Activated T-helper 1 cell treated with anti-CD3 and anti-CD28 coated beads, Interleukin-12 subunit alpha, Interleukin-12 subunit beta, Interleukin-2, Interleukin-4 antibody, amounts not matched to agents 30 ng/mL and 10 ng/mL and 1 ng/mL, durations not matched to agents 14 hours and 24 hours and 36 hours (primary cell): ENCODE measurements at regions not wholly inside any gene's neighbourhood (a gene's known extent, or its start where the extent isn't known, plus 50 kb on each side); places are given as distances from the start of the nearest gene placed in this dataset.

ENCODE experiments used
- DNase-seq: peaks from one replicate; pipeline ENCODE4 v3.0.0; 2021; ENCODE audit warnings: low spot score
- H3K27ac Mint-ChIP-seq: one replicate; pipeline ENCODE4 v1.8.0; 2021; ENCODE audit warnings: mild to moderate bottlenecking, mixed read lengths
- H3K27me3 Mint-ChIP-seq: one replicate; pipeline ENCODE4 v1.8.0; 2022; ENCODE audit warnings: mild to moderate bottlenecking, moderate library complexity, mixed read lengths; ENCODE audit not compliant: insufficient read depth
- H3K36me3 Mint-ChIP-seq: one replicate; pipeline ENCODE4 v1.8.0; 2021; ENCODE audit warnings: low read depth, mixed read lengths
- H3K4me1 Mint-ChIP-seq: one replicate; pipeline ENCODE4 v1.8.0; 2021; ENCODE audit warnings: low read depth, mixed read lengths
- H3K4me3 Mint-ChIP-seq: one replicate; pipeline ENCODE4 v1.8.0; 2021; ENCODE audit warnings: mild to moderate bottlenecking, moderate library complexity, mixed read lengths
- H3K9me3 Mint-ChIP-seq: one replicate; pipeline ENCODE4 v1.8.0; 2021; ENCODE audit warnings: mixed read lengths
- intact Hi-C: fragments of 100-400 bp; cut with micrococcal nuclease; formaldehyde crosslinking; loops from one replicate; pipeline ENCODE4 v1.15.1; 2024

GRCh38 chr1:95561346-95561745, 327.3 kb downstream of the RWDD3 start:
- Mint-ChIP-seq H3K4me3 (no peak overlapping the region), H3K4me1 (no peaks in the 10 kb centered on the region), H3K27ac (no peak overlapping the region), H3K9me3 (peaks cover 23% of the 10 kb centered on the region), H3K36me3 (no peaks in the 10 kb centered on the region), H3K27me3 (no peaks in the 10 kb centered on the region)
- intact Hi-C loops: no loop called here
- no peak for DNase-seq

- Mint-ChIP-seq H3K27ac (no peak overlapping the region), H3K27me3 (no peaks in the 10 kb centered on the region), H3K4me1 (no peaks in the 10 kb centered on the region), H3K36me3 (no peaks in the 10 kb centered on the region), H3K9me3 (peaks cover 22% of the 10 kb centered on the region), H3K4me3 (no peak overlapping the region)
- intact Hi-C loops: no loop called here
- DNase-seq: no peak
Measured at GRCh38 chr1:95562230-95562629, 328.2 kb downstream of the RWDD3 start.

GRCh38 chr1:95572002-95572401, 338.0 kb downstream of the RWDD3 start:
- H3K4me3 Mint-ChIP-seq: no peak overlapping the region
- intact Hi-C loops: no loop called here
- no peaks in the 10 kb centered on the region for H3K4me1 Mint-ChIP-seq
- no peak for DNase-seq
- no peak overlapping the region for H3K27ac Mint-ChIP-seq
- H3K36me3 Mint-ChIP-seq: no peaks in the 10 kb centered on the region
- H3K9me3 Mint-ChIP-seq: peaks cover 4% of the 10 kb centered on the region
- H3K27me3 Mint-ChIP-seq: no peaks in the 10 kb centered on the region

GRCh38 chr1:95572962-95573361, 339.0 kb downstream of the RWDD3 start:
- H3K4me1 Mint-ChIP-seq: no peaks in the 10 kb centered on the region
- intact Hi-C loops: no loop called here

GRCh38 chr1:95575291-95575690, 341.3 kb downstream of the RWDD3 start:
- H3K27me3 Mint-ChIP-seq: no peaks in the 10 kb centered on the region
- no peak overlapping the region for H3K4me3 Mint-ChIP-seq
- H3K27ac Mint-ChIP-seq: no peak overlapping the region
- no peak for DNase-seq
- H3K9me3 Mint-ChIP-seq: peaks cover 3% of the 10 kb centered on the region
- no peaks in the 10 kb centered on the region for H3K4me1 Mint-ChIP-seq
- no peaks in the 10 kb centered on the region for H3K36me3 Mint-ChIP-seq
- intact Hi-C loops: no loop called here

More at GRCh38 chr1:95572962-95573361, 339.0 kb downstream of the RWDD3 start:
- H3K9me3 Mint-ChIP-seq: peaks cover 4% of the 10 kb centered on the region
- H3K27ac Mint-ChIP-seq: no peak overlapping the region
- no peak overlapping the region for H3K4me3 Mint-ChIP-seq
- no peaks in the 10 kb centered on the region for H3K36me3 Mint-ChIP-seq
- H3K27me3 Mint-ChIP-seq: no peaks in the 10 kb centered on the region
- no peak for DNase-seq

- no peaks in the 10 kb centered on the region for H3K27me3 Mint-ChIP-seq
- no peak for DNase-seq
- no peak overlapping the region for H3K27ac Mint-ChIP-seq
- H3K36me3 Mint-ChIP-seq: no peaks in the 10 kb centered on the region
- H3K4me1 Mint-ChIP-seq: no peaks in the 10 kb centered on the region
- no peak overlapping the region for H3K4me3 Mint-ChIP-seq
- no peaks in the 10 kb centered on the region for H3K9me3 Mint-ChIP-seq
- intact Hi-C loops: no loop called here
Measured at GRCh38 chr1:95578462-95578861, 344.5 kb downstream of the RWDD3 start.

GRCh38 chr1:95582191-95582590, 348.2 kb downstream of the RWDD3 start:
- intact Hi-C loops: no loop called here
- Mint-ChIP-seq H3K4me1 (no peaks in the 10 kb centered on the region), H3K4me3 (no peak overlapping the region), H3K36me3 (no peaks in the 10 kb centered on the region), H3K27me3 (no peaks in the 10 kb centered on the region), H3K9me3 (no peaks in the 10 kb centered on the region), H3K27ac (no peak overlapping the region)
- DNase-seq: no peak

GRCh38 chr1:95582746-95583145, 348.7 kb downstream of the RWDD3 start:
- H3K27ac Mint-ChIP-seq: no peak overlapping the region
- H3K4me1 Mint-ChIP-seq: no peaks in the 10 kb centered on the region
- no peak for DNase-seq
- no peaks in the 10 kb centered on the region for H3K9me3 Mint-ChIP-seq
- intact Hi-C loops: no loop called here
- H3K27me3 Mint-ChIP-seq: no peaks in the 10 kb centered on the region
- no peaks in the 10 kb centered on the region for H3K36me3 Mint-ChIP-seq
- H3K4me3 Mint-ChIP-seq: no peak overlapping the region

GRCh38 chr1:95583661-95584210, 349.7 kb downstream of the RWDD3 start:
- Mint-ChIP-seq H3K4me3 (no peak overlapping the region), H3K27me3 (no peaks in the 10 kb centered on the region)
- intact Hi-C loops: no loop called here

GRCh38 chr1:95584315-95584714, 350.3 kb downstream of the RWDD3 start:
- no peaks in the 10 kb centered on the region for H3K27me3 Mint-ChIP-seq
- intact Hi-C loops: no loop called here
- DNase-seq: no peak
- H3K4me3 Mint-ChIP-seq: no peak overlapping the region
- no peaks in the 10 kb centered on the region for H3K36me3 Mint-ChIP-seq
- no peak overlapping the region for H3K27ac Mint-ChIP-seq
- H3K9me3 Mint-ChIP-seq: peaks cover 4% of the 10 kb centered on the region
- no peaks in the 10 kb centered on the region for H3K4me1 Mint-ChIP-seq

More at GRCh38 chr1:95583661-95584210, 349.7 kb downstream of the RWDD3 start:
- no peak for DNase-seq
- Mint-ChIP-seq H3K9me3 (peaks cover 3% of the 10 kb centered on the region), H3K27ac (no peak overlapping the region), H3K36me3 (no peaks in the 10 kb centered on the region), H3K4me1 (no peaks in the 10 kb centered on the region)

- no peaks in the 10 kb centered on the region for H3K9me3 Mint-ChIP-seq
- intact Hi-C loops: no loop called here
- no peaks in the 10 kb centered on the region for H3K4me1 Mint-ChIP-seq
- H3K4me3 Mint-ChIP-seq: no peak overlapping the region
- DNase-seq: no peak
- H3K36me3 Mint-ChIP-seq: no peaks in the 10 kb centered on the region
- no peaks in the 10 kb centered on the region for H3K27me3 Mint-ChIP-seq
- no peak overlapping the region for H3K27ac Mint-ChIP-seq
Measured at GRCh38 chr1:95604771-95605170, 370.8 kb downstream of the RWDD3 start.

GRCh38 chr1:95614197-95614596, 380.2 kb downstream of the RWDD3 start:
- peaks cover 3% of the 10 kb centered on the region for H3K9me3 Mint-ChIP-seq
- no peak for DNase-seq
- H3K4me1 Mint-ChIP-seq: no peaks in the 10 kb centered on the region
- H3K4me3 Mint-ChIP-seq: no peak overlapping the region
- H3K36me3 Mint-ChIP-seq: no peaks in the 10 kb centered on the region
- no peak overlapping the region for H3K27ac Mint-ChIP-seq
- intact Hi-C loops: no loop called here
- no peaks in the 10 kb centered on the region for H3K27me3 Mint-ChIP-seq

GRCh38 chr1:95615421-95615820, 381.4 kb downstream of the RWDD3 start:
- H3K27ac Mint-ChIP-seq: no peak overlapping the region
- H3K4me3 Mint-ChIP-seq: no peak overlapping the region
- H3K9me3 Mint-ChIP-seq: peaks cover 7% of the 10 kb centered on the region
- no peaks in the 10 kb centered on the region for H3K36me3 Mint-ChIP-seq
- intact Hi-C loops: no loop called here
- H3K27me3 Mint-ChIP-seq: no peaks in the 10 kb centered on the region
- no peak for DNase-seq
- no peaks in the 10 kb centered on the region for H3K4me1 Mint-ChIP-seq

GRCh38 chr1:95620076-95620475, 386.1 kb downstream of the RWDD3 start:
- DNase-seq: no peak
- intact Hi-C loops: no loop called here
- no peaks in the 10 kb centered on the region for H3K36me3 Mint-ChIP-seq
- H3K9me3 Mint-ChIP-seq: peaks cover 4% of the 10 kb centered on the region
- H3K4me1 Mint-ChIP-seq: no peaks in the 10 kb centered on the region
- H3K4me3 Mint-ChIP-seq: no peak overlapping the region
- no peaks in the 10 kb centered on the region for H3K27me3 Mint-ChIP-seq
- H3K27ac Mint-ChIP-seq: no peak overlapping the region
